Stomach (tissue), 4 donors: ENCODE measurements at regions not wholly inside any gene's neighbourhood (a gene's known extent, or its start where the extent isn't known, plus 50 kb on each side); places are given as distances from the start of the nearest gene placed in this dataset.

Experiments
- EP300 ChIP-seq: sonication (generic); formaldehyde crosslinking; IDR thresholded peaks from one replicate; pipeline ENCODE4 v1.6.1; 2017; ENCODE audit warnings: antibody characterized with exemption
- POLR2A ChIP-seq, 4 donors: fragments of 450-650 bp; IDR thresholded peaks; one replicate each; pipeline ENCODE4 v1.6.1; 2016; ENCODE audit warnings: antibody characterized with exemption in 4 of 4, control low read depth in 2 of 4, mild to moderate bottlenecking in 1 of 4, moderate library complexity in 1 of 4
- POLR2AphosphoS5 ChIP-seq, 3 donors: sonication (generic); formaldehyde crosslinking; IDR thresholded peaks; one replicate each; pipeline ENCODE4 v1.6.1; 2016; ENCODE audit warnings: antibody characterized with exemption in 3 of 3
- TF ChIP-seq, protein P1 (sequence below), 7 experiments: fragments of 450-650 bp in 4 of 7; fragments of 200-600 bp in 3 of 7; sonication (generic) in 3 of 7; IDR thresholded peaks; one replicate each; pipeline ENCODE4 v1.5.1; 2016 to 2019; ENCODE audit warnings: antibody characterized with exemption in 7 of 7, control low read depth in 2 of 7, mild to moderate bottlenecking in 1 of 7

DNA sequence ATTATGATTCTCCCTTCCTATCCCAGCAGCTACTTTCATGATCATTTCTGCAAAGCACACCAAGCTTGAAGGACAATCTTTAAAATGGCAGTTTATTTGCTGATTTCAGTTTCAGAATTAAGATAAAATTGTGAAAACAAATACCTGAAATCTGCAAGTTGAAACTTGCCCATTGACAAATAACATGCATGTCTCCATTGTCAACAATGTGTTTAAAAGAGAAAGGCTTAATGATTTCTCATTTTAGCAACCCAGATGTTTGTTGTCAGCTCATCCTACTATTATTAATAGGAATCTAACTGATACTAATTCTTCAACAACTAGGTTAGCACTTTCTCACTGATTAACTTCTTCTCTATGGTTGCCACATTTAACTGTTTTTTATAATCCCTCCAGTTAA lies 474.6 kb downstream of the PRKD1 start:
- TF ChIP-seq, protein P1, sequence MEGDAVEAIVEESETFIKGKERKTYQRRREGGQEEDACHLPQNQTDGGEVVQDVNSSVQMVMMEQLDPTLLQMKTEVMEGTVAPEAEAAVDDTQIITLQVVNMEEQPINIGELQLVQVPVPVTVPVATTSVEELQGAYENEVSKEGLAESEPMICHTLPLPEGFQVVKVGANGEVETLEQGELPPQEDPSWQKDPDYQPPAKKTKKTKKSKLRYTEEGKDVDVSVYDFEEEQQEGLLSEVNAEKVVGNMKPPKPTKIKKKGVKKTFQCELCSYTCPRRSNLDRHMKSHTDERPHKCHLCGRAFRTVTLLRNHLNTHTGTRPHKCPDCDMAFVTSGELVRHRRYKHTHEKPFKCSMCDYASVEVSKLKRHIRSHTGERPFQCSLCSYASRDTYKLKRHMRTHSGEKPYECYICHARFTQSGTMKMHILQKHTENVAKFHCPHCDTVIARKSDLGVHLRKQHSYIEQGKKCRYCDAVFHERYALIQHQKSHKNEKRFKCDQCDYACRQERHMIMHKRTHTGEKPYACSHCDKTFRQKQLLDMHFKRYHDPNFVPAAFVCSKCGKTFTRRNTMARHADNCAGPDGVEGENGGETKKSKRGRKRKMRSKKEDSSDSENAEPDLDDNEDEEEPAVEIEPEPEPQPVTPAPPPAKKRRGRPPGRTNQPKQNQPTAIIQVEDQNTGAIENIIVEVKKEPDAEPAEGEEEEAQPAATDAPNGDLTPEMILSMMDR (IDR thresholded peaks at IDR 0.05) = no peak
- TF ChIP-seq POLR2A (IDR thresholded peaks at IDR 0.05) (no peak), EP300 (no peak), POLR2AphosphoS5 (IDR thresholded peaks at IDR 0.05) (no peak)
